ENCODE measurements at regions not wholly inside any gene's neighbourhood (a gene's known extent, or its start where the extent isn't known, plus 50 kb on each side); places are given as distances from the start of the nearest gene placed in this dataset.

DNA sequence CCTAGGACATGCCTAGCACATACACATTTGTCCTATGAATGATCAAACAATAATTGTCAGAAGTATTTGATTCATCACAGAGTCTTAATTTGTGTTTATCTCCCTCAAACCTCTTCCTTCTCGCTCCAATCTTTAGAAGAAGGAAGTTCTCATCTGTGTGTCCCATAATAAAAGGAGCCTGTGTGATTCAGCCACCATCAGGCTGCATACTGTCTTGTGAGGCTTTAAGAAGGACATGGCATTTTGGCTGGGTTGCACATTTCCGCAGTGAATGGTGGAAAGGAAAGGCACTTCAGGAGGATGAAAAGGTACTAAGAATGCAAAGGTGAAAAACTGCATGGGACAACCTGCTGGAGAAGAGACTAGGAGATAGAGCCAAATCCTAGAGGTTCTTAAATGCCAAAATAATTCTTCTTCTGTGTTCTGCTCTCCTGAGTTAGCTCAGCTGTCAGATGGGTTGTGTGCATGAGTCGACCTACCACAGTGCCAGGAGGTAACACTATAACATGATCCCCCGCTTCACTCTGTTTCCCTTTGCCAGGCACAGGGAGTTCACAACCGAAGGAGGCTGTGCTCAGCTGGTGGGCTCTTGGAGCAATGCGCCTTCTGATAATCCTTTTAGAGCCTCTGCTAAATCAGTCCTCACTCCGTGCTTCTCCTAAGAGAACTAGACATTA is 120.1 kb downstream of the IRS1 start:
- TF ChIP-seq, protein P1, sequence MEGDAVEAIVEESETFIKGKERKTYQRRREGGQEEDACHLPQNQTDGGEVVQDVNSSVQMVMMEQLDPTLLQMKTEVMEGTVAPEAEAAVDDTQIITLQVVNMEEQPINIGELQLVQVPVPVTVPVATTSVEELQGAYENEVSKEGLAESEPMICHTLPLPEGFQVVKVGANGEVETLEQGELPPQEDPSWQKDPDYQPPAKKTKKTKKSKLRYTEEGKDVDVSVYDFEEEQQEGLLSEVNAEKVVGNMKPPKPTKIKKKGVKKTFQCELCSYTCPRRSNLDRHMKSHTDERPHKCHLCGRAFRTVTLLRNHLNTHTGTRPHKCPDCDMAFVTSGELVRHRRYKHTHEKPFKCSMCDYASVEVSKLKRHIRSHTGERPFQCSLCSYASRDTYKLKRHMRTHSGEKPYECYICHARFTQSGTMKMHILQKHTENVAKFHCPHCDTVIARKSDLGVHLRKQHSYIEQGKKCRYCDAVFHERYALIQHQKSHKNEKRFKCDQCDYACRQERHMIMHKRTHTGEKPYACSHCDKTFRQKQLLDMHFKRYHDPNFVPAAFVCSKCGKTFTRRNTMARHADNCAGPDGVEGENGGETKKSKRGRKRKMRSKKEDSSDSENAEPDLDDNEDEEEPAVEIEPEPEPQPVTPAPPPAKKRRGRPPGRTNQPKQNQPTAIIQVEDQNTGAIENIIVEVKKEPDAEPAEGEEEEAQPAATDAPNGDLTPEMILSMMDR (IDR thresholded peaks at IDR 0.05) = no peak
- no peak for TF ChIP-seq POLR2A (IDR thresholded peaks at IDR 0.05)

All from heart left ventricle (tissue), 13 donors.